ENCODE measurements at regions not wholly inside any gene's neighbourhood (a gene's known extent, or its start where the extent isn't known, plus 50 kb on each side); places are given as distances from the start of the nearest gene placed in this dataset.

DNA sequence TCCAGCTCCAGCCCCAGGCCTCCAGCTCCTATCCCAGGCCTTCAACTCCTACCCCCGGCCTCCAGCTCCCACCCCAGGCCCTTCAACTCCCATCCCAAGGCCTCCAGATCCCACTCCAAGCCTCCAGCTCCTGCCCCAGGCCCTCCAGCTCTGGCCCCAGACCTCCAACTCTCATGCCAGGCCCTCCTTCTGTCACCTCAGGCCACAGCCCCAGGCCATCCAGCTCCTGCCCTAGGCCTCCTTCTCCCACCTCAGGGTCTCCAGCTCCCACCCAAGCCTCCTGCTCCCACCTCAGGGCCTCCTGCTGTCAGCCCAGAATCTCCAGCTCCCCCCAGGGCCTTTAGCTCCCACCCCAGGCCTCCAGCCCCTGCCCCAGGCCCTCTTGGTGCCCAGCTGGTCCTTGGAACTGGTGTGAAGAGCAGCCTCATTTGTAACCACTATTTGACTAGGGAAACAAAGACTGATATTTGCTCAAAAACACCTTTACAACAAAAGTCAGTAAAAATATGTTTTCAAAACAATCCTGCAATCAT, 67.8 kb upstream of the SALL3 start:
- no peaks in the 10 kb centered on the region for H3K27me3 ChIP-seq (ENCODE audit: control insufficient read depth in 2 of 2, insufficient read depth in 1 of 2, low read length in 1 of 2)
- H3K36me3 ChIP-seq (ENCODE audit: control insufficient read depth in 2 of 2, insufficient read depth in 2 of 2, low read length in 1 of 2), result no peaks in the 10 kb centered on the region
- H3K9me3 ChIP-seq (ENCODE audit: control insufficient read depth in 2 of 2, insufficient read depth in 1 of 2, low read length in 1 of 2), result no peaks in the 10 kb centered on the region
- no peaks in the 10 kb centered on the region for H3K4me1 ChIP-seq (ENCODE audit: control insufficient read depth in 2 of 2, insufficient read depth in 2 of 2, low read length in 2 of 2)
- 48% methylated on average over 1 of the region's 1 CpG for WGBS
- no peak overlapping the region for H3K27ac ChIP-seq (ENCODE audit: low read depth in 1 of 2, low read length in 1 of 2)
- H3K4me3 ChIP-seq (ENCODE audit: low read length in 2 of 2), result no peak overlapping the region
- no peak for DNase-seq (ENCODE audit: low read depth in 6 of 9, low spot score in 9 of 9)

GRCh38 chr18:78912336-78912735, 67.3 kb upstream of the SALL3 start:
- WGBS, result 93% methylated on average over 7 of the region's 7 CpGs
- no peak for DNase-seq (ENCODE audit: low read depth in 6 of 9, low spot score in 9 of 9)

GRCh38 chr18:78912844-78913243, 66.8 kb upstream of the SALL3 start:
- H3K4me3 ChIP-seq (ENCODE audit: low read length in 2 of 2), result no peak overlapping the region
- H3K4me1 ChIP-seq (ENCODE audit: control insufficient read depth in 2 of 2, insufficient read depth in 2 of 2, low read length in 2 of 2), result no peaks in the 10 kb centered on the region
- WGBS, result 92% methylated on average over 18 of the region's 18 CpGs
- no peak for DNase-seq (ENCODE audit: low read depth in 6 of 9, low spot score in 9 of 9)
- no peaks in the 10 kb centered on the region for H3K36me3 ChIP-seq (ENCODE audit: control insufficient read depth in 2 of 2, insufficient read depth in 2 of 2, low read length in 1 of 2)
- no peaks in the 10 kb centered on the region for H3K27me3 ChIP-seq (ENCODE audit: control insufficient read depth in 2 of 2, insufficient read depth in 1 of 2, low read length in 1 of 2)
- no peak overlapping the region for H3K27ac ChIP-seq (ENCODE audit: low read depth in 1 of 2, low read length in 1 of 2)
- no peaks in the 10 kb centered on the region for H3K9me3 ChIP-seq (ENCODE audit: control insufficient read depth in 2 of 2, insufficient read depth in 1 of 2, low read length in 1 of 2)

More at GRCh38 chr18:78912336-78912735, 67.3 kb upstream of the SALL3 start:
- Histone ChIP-seq H3K27ac (ENCODE audit: low read depth in 1 of 2, low read length in 1 of 2) (no peak overlapping the region), H3K27me3 (ENCODE audit: control insufficient read depth in 2 of 2, insufficient read depth in 1 of 2, low read length in 1 of 2) (no peaks in the 10 kb centered on the region), H3K36me3 (ENCODE audit: control insufficient read depth in 2 of 2, insufficient read depth in 2 of 2, low read length in 1 of 2) (no peaks in the 10 kb centered on the region), H3K4me3 (ENCODE audit: low read length in 2 of 2) (no peak overlapping the region), H3K4me1 (ENCODE audit: control insufficient read depth in 2 of 2, insufficient read depth in 2 of 2, low read length in 2 of 2) (no peaks in the 10 kb centered on the region), H3K9me3 (ENCODE audit: control insufficient read depth in 2 of 2, insufficient read depth in 1 of 2, low read length in 1 of 2) (no peaks in the 10 kb centered on the region)

- H3K27ac ChIP-seq (ENCODE audit: low read depth in 1 of 2, low read length in 1 of 2), result no peak overlapping the region
- H3K36me3 ChIP-seq (ENCODE audit: control insufficient read depth in 2 of 2, insufficient read depth in 2 of 2, low read length in 1 of 2), result no peaks in the 10 kb centered on the region
- H3K4me1 ChIP-seq (ENCODE audit: control insufficient read depth in 2 of 2, insufficient read depth in 2 of 2, low read length in 2 of 2), result no peaks in the 10 kb centered on the region
- H3K9me3 ChIP-seq (ENCODE audit: control insufficient read depth in 2 of 2, insufficient read depth in 1 of 2, low read length in 1 of 2), result no peaks in the 10 kb centered on the region
- no peak for DNase-seq (ENCODE audit: low read depth in 6 of 9, low spot score in 9 of 9)
- no peaks in the 10 kb centered on the region for H3K27me3 ChIP-seq (ENCODE audit: control insufficient read depth in 2 of 2, insufficient read depth in 1 of 2, low read length in 1 of 2)
- H3K4me3 ChIP-seq (ENCODE audit: low read length in 2 of 2), result no peak overlapping the region
- 96% methylated on average over 12 of the region's 12 CpGs for WGBS
These were observed 66.2 kb upstream of the SALL3 start for GRCh38 chr18:78913395-78913794.

GRCh38 chr18:78913830-78914231, 65.8 kb upstream of the SALL3 start:
- Histone ChIP-seq H3K27me3 (ENCODE audit: control insufficient read depth in 2 of 2, insufficient read depth in 1 of 2, low read length in 1 of 2) (no peaks in the 10 kb centered on the region), H3K36me3 (ENCODE audit: control insufficient read depth in 2 of 2, insufficient read depth in 2 of 2, low read length in 1 of 2) (no peaks in the 10 kb centered on the region), H3K4me1 (ENCODE audit: control insufficient read depth in 2 of 2, insufficient read depth in 2 of 2, low read length in 2 of 2) (no peaks in the 10 kb centered on the region), H3K27ac (ENCODE audit: low read depth in 1 of 2, low read length in 1 of 2) (no peak overlapping the region), H3K4me3 (ENCODE audit: low read length in 2 of 2) (no peak overlapping the region), H3K9me3 (ENCODE audit: control insufficient read depth in 2 of 2, insufficient read depth in 1 of 2, low read length in 1 of 2) (no peaks in the 10 kb centered on the region)
- WGBS, result 92% methylated on average over 15 of the region's 15 CpGs
- DNase-seq (ENCODE audit: low read depth in 6 of 9, low spot score in 9 of 9), result no peak

DNA sequence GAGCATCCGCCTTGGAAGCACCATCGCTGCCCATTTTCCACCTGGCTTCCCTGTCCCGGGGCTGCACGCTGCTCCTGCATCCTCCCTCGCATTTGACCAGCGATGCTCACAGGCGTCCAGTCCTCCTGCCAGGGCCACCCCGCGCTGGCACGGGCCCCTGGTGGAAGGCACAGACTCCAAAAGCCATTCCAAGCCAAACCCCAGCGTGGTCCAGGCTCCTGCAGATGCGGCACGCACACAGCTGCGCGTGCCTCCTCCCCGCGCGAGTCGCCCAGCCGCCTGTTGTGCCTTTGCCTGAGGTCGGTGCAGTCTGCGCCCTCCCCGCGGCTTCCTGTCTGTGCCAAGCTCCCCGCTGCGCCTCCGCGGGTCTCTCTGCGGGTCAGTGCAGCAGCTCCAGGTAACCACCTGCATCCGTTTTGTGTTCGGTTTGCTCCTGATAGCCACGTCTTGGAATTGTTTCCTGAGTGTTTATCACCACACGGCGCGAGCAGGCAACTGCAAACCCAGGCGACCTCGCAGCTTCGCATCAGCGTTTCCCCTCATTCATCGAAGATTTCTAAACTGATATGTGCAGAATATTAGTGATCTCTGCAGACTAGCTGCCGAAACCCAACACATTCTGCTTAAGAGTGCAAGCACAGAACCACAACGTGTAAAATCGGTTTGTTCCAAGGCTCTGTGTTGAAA, 65.2 kb upstream of the SALL3 start:
- WGBS, result 82% methylated on average over 43 of the region's 43 CpGs
- no peak for DNase-seq (ENCODE audit: low read depth in 6 of 9, low spot score in 9 of 9)
- H3K4me1 ChIP-seq (ENCODE audit: control insufficient read depth in 2 of 2, insufficient read depth in 2 of 2, low read length in 2 of 2), result no peaks in the 10 kb centered on the region
- H3K27me3 ChIP-seq (ENCODE audit: control insufficient read depth in 2 of 2, insufficient read depth in 1 of 2, low read length in 1 of 2), result no peaks in the 10 kb centered on the region
- no peaks in the 10 kb centered on the region for H3K9me3 ChIP-seq (ENCODE audit: control insufficient read depth in 2 of 2, insufficient read depth in 1 of 2, low read length in 1 of 2)
- no peak overlapping the region for H3K4me3 ChIP-seq (ENCODE audit: low read length in 2 of 2)
- no peaks in the 10 kb centered on the region for H3K36me3 ChIP-seq (ENCODE audit: control insufficient read depth in 2 of 2, insufficient read depth in 2 of 2, low read length in 1 of 2)
- no peak overlapping the region for H3K27ac ChIP-seq (ENCODE audit: low read depth in 1 of 2, low read length in 1 of 2)

DNA sequence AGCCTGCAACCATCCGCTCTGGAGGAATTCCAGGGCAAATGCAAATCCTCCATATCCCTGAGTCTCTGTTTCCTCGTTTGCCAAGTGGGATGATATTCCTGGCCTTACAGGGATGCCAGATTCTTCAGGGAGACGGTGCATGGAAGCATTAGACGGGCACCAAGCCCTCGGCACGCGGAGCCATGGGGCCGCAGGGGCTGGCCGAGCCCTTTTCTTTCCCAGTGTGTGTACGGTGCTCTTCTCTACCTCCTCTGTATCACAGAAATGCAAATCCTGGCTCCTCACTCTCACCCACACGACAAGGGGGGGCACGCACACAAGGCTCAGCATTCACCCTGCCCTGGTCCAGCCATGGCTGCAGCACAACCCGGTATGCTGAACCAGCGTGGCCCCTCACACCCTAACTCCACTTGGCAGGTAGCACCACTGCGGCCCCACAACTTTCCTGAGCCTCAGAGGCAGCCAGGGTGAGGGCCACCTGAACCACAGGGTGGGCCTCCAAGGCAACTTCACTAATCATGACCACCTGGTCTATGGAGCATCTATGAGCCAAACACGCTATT, 64.1 kb upstream of the SALL3 start:
- WGBS, result 94% methylated on average over 16 of the region's 16 CpGs
- no peak for DNase-seq (ENCODE audit: low read depth in 6 of 9, low spot score in 9 of 9)

GRCh38 chr18:78918707-78919106, 60.9 kb upstream of the SALL3 start:
- Histone ChIP-seq H3K27ac (ENCODE audit: low read depth in 1 of 2, low read length in 1 of 2) (no peak overlapping the region), H3K4me1 (ENCODE audit: control insufficient read depth in 2 of 2, insufficient read depth in 2 of 2, low read length in 2 of 2) (no peaks in the 10 kb centered on the region), H3K9me3 (ENCODE audit: control insufficient read depth in 2 of 2, insufficient read depth in 1 of 2, low read length in 1 of 2) (peaks cover 0 to 2% of the 10 kb centered on the region in 2 donors), H3K4me3 (ENCODE audit: low read length in 2 of 2) (no peak overlapping the region), H3K27me3 (ENCODE audit: control insufficient read depth in 2 of 2, insufficient read depth in 1 of 2, low read length in 1 of 2) (no peaks in the 10 kb centered on the region), H3K36me3 (ENCODE audit: control insufficient read depth in 2 of 2, insufficient read depth in 2 of 2, low read length in 1 of 2) (no peaks in the 10 kb centered on the region)
- no peak for DNase-seq (ENCODE audit: low read depth in 6 of 9, low spot score in 9 of 9)
- WGBS, result 88% methylated on average over 8 of the region's 8 CpGs

More for the DNA sequence above, 64.1 kb upstream of the SALL3 start:
- H3K4me3 ChIP-seq (ENCODE audit: low read length in 2 of 2), result no peak overlapping the region
- H3K27me3 ChIP-seq (ENCODE audit: control insufficient read depth in 2 of 2, insufficient read depth in 1 of 2, low read length in 1 of 2), result no peaks in the 10 kb centered on the region
- H3K27ac ChIP-seq (ENCODE audit: low read depth in 1 of 2, low read length in 1 of 2), result no peak overlapping the region
- H3K36me3 ChIP-seq (ENCODE audit: control insufficient read depth in 2 of 2, insufficient read depth in 2 of 2, low read length in 1 of 2), result no peaks in the 10 kb centered on the region
- no peaks in the 10 kb centered on the region for H3K4me1 ChIP-seq (ENCODE audit: control insufficient read depth in 2 of 2, insufficient read depth in 2 of 2, low read length in 2 of 2)
- no peaks in the 10 kb centered on the region for H3K9me3 ChIP-seq (ENCODE audit: control insufficient read depth in 2 of 2, insufficient read depth in 1 of 2, low read length in 1 of 2)

DNA sequence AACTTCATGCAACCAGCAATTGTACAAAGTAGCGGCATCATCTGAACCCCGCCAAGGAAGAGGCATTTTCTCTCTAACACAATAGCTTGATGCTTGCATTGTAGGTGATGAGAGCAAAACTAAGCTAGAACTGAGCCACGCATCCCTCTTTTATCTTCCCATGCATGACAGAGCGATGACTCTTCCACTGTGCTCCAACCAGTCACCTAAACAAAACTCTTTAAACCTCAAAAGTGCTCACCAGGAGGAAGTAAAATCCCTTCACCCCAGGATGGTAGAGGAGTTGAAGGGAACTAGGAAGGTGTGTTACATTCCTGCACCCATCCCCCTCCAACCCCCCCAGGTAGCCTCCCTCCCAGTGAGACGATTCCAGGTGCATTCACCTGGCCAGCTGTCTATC, 59.7 kb upstream of the SALL3 start:
- DNase-seq (ENCODE audit: low read depth in 6 of 9, low spot score in 9 of 9), result no peak
- no peak overlapping the region for H3K27ac ChIP-seq (ENCODE audit: low read depth in 1 of 2, low read length in 1 of 2)
- H3K27me3 ChIP-seq (ENCODE audit: control insufficient read depth in 2 of 2, insufficient read depth in 1 of 2, low read length in 1 of 2), result no peaks in the 10 kb centered on the region
- no peaks in the 10 kb centered on the region for H3K4me1 ChIP-seq (ENCODE audit: control insufficient read depth in 2 of 2, insufficient read depth in 2 of 2, low read length in 2 of 2)
- H3K9me3 ChIP-seq (ENCODE audit: control insufficient read depth in 2 of 2, insufficient read depth in 1 of 2, low read length in 1 of 2), result peaks cover 0 to 2% of the 10 kb centered on the region in 2 donors
- WGBS, result 91% methylated on average over 5 of the region's 5 CpGs
- no peaks in the 10 kb centered on the region for H3K36me3 ChIP-seq (ENCODE audit: control insufficient read depth in 2 of 2, insufficient read depth in 2 of 2, low read length in 1 of 2)
- no peak overlapping the region for H3K4me3 ChIP-seq (ENCODE audit: low read length in 2 of 2)

All from thymus (tissue), 11 donors.